ENCODE measurements at regions not wholly inside any gene's neighbourhood (a gene's known extent, or its start where the extent isn't known, plus 50 kb on each side); places are given as distances from the start of the nearest gene placed in this dataset.

DNA sequence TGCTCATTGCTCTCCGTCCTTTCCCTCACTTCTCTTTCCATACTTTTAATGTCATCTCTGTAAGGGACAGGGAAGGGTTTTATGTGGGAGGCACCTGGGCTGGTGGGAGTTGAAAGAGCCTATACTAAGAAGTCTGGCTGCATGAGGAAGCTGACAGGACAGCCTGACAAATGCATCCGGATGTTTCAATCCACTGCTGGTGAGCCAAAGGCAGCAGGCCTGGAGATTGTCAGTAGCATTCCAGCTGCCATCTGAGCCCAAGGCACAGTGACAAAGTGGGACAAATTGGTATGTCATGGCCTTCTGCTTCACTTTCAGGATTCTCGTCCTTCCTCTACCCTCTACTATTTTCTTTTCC lies 218.4 kb downstream of the STK31 start:
- TF ChIP-seq, protein P1, sequence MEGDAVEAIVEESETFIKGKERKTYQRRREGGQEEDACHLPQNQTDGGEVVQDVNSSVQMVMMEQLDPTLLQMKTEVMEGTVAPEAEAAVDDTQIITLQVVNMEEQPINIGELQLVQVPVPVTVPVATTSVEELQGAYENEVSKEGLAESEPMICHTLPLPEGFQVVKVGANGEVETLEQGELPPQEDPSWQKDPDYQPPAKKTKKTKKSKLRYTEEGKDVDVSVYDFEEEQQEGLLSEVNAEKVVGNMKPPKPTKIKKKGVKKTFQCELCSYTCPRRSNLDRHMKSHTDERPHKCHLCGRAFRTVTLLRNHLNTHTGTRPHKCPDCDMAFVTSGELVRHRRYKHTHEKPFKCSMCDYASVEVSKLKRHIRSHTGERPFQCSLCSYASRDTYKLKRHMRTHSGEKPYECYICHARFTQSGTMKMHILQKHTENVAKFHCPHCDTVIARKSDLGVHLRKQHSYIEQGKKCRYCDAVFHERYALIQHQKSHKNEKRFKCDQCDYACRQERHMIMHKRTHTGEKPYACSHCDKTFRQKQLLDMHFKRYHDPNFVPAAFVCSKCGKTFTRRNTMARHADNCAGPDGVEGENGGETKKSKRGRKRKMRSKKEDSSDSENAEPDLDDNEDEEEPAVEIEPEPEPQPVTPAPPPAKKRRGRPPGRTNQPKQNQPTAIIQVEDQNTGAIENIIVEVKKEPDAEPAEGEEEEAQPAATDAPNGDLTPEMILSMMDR (IDR thresholded peaks at IDR 0.05): no peak
- TF ChIP-seq POLR2A (IDR thresholded peaks at IDR 0.05): no peak
